ENCODE measurements at regions not wholly inside any gene's neighbourhood (a gene's known extent, or its start where the extent isn't known, plus 50 kb on each side); places are given as distances from the start of the nearest gene placed in this dataset.
"Not testable (repeated sequence)": the region's sequence is repeated elsewhere in the genome, so short reads cannot be mapped to it uniquely, and the experiment has no call there.

- no peak for TF ChIP-seq ZFX (IDR thresholded peaks at IDR 0.05)
- TF ChIP-seq CTCF (conservative IDR thresholded peaks at IDR 0.05) = no peak
- H3K27ac ChIP-seq = no peak overlapping the region
These were observed 89.9 kb upstream of the CIBAR2 start for GRCh38 chr16:85202051-85202601.

- no peak for TF ChIP-seq CTCF (conservative IDR thresholded peaks at IDR 0.05)
- TF ChIP-seq ZFX (IDR thresholded peaks at IDR 0.05) = no peak
- H3K27ac ChIP-seq = no peak overlapping the region
These were observed 90.6 kb upstream of the CIBAR2 start for GRCh38 chr16:85202631-85203461.

GRCh38 chr16:85203462-85203813 lies 91.2 kb upstream of the CIBAR2 start:
- no peak overlapping the region for H3K27ac ChIP-seq

GRCh38 chr16:85204242-85205010 lies 92.2 kb upstream of the CIBAR2 start:
- TF ChIP-seq ZFX (IDR thresholded peaks at IDR 0.05) (no peak), CTCF (conservative IDR thresholded peaks at IDR 0.05) (no peak)
- H3K27ac ChIP-seq = no peak overlapping the region

More at GRCh38 chr16:85203462-85203813, 91.2 kb upstream of the CIBAR2 start:
- no peak for TF ChIP-seq CTCF (conservative IDR thresholded peaks at IDR 0.05)
- TF ChIP-seq ZFX (IDR thresholded peaks at IDR 0.05) = no peak

GRCh38 chr16:85205257-85205656 lies 93.0 kb upstream of the CIBAR2 start:
- H3K27ac ChIP-seq = not testable (repeated sequence)

- TF ChIP-seq CTCF (conservative IDR thresholded peaks at IDR 0.05) (no peak), ZFX (IDR thresholded peaks at IDR 0.05) (no peak)
- H3K27ac ChIP-seq = no peak overlapping the region
These were observed 93.6 kb upstream of the CIBAR2 start for GRCh38 chr16:85205747-85206471.

- no peak overlapping the region for H3K27ac ChIP-seq
- no peak for TF ChIP-seq ZFX (IDR thresholded peaks at IDR 0.05)
- no peak for TF ChIP-seq CTCF (conservative IDR thresholded peaks at IDR 0.05)
These were observed 94.4 kb upstream of the CIBAR2 start for GRCh38 chr16:85206472-85207356.

Measured in C4-2B (cell line).